Keratinocyte (primary cell): ENCODE measurements at regions not wholly inside any gene's neighbourhood (a gene's known extent, or its start where the extent isn't known, plus 50 kb on each side); places are given as distances from the start of the nearest gene placed in this dataset.

ENCODE experiments used
- CTCF ChIP-seq, 3 experiments: IDR thresholded peaks in 1 of 3; conservative IDR thresholded peaks in 1 of 3; optimal IDR thresholded peaks in 1 of 3; 2 replicates in 2 of 3; 3 replicates in 1 of 3; pipeline versions ENCODE3 to v1.5.1; 2011; ENCODE audit warnings: low read length in 3 of 3, mild to moderate bottlenecking in 3 of 3, moderate library complexity in 2 of 3, control low read depth in 1 of 3, inconsistent platforms in 1 of 3; ENCODE audit not compliant: insufficient read depth in 2 of 3; ENCODE audit errors: extremely low read depth in 1 of 3
- EZH2 ChIP-seq: IDR thresholded peaks from one replicate; pipeline ENCODE4 v1.6.1; 2012; ENCODE audit warnings: inconsistent platforms, mild to moderate bottlenecking, low read length, moderate library complexity

GRCh38 chr10:36994886-36995285 lies 130.5 kb upstream of the ANKRD30A start:
- no peak for TF ChIP-seq CTCF (optimal IDR thresholded peaks at IDR 0.05 in 1 of 3, IDR thresholded peaks at IDR 0.05 in 1 of 3, conservative IDR thresholded peaks at IDR 0.05 in 1 of 3; ENCODE audit: extremely low read depth in 1 of 3, insufficient read depth in 2 of 3, low read length in 3 of 3)
- TF ChIP-seq EZH2, result no peak
